ENCODE measurements at regions not wholly inside any gene's neighbourhood (a gene's known extent, or its start where the extent isn't known, plus 50 kb on each side); places are given as distances from the start of the nearest gene placed in this dataset.
A peak's percentile ranks its signal among the peaks of the same experiment; 100 is the strongest.

- no peak for TF ChIP-seq CTCF (IDR thresholded peaks at IDR 0.05)
- ATAC-seq, result peak; percentile 41
- H3K27me3 ChIP-seq, result no peaks in the 10 kb centered on the region
These were observed 894.9 kb downstream of the DIPK2A start for GRCh38 chr3:144866476-144866875.

GRCh38 chr3:144868506-144868905, 896.9 kb downstream of the DIPK2A start:
- TF ChIP-seq CTCF (IDR thresholded peaks at IDR 0.05), result no peak
- H3K36me3 ChIP-seq, result no peaks in the 10 kb centered on the region
- no peaks in the 10 kb centered on the region for H3K9me3 ChIP-seq
- no peak overlapping the region for H3K4me3 ChIP-seq
- H3K4me1 ChIP-seq, result no peaks in the 10 kb centered on the region
- ATAC-seq, result no peak
- H3K27me3 ChIP-seq, result no peaks in the 10 kb centered on the region
- H3K27ac ChIP-seq, result no peak overlapping the region
- intact Hi-C loops (cut with DNase I), result no loop called here
- no peak for DNase-seq

More at GRCh38 chr3:144866476-144866875, 894.9 kb downstream of the DIPK2A start:
- H3K36me3 ChIP-seq, result no peaks in the 10 kb centered on the region
- no peak for DNase-seq
- H3K27ac ChIP-seq, result no peak overlapping the region
- intact Hi-C loops (cut with DNase I), result no loop called here
- no peaks in the 10 kb centered on the region for H3K4me1 ChIP-seq
- H3K9me3 ChIP-seq, result no peaks in the 10 kb centered on the region
- H3K4me3 ChIP-seq, result no peak overlapping the region

GRCh38 chr3:144873066-144873465, 901.4 kb downstream of the DIPK2A start:
- DNase-seq (no peak), ATAC-seq (no peak)
- intact Hi-C loops (cut with DNase I), result no loop called here
- Histone ChIP-seq H3K36me3 (no peaks in the 10 kb centered on the region), H3K27me3 (no peaks in the 10 kb centered on the region), H3K9me3 (no peaks in the 10 kb centered on the region), H3K27ac (no peak overlapping the region), H3K4me1 (no peaks in the 10 kb centered on the region), H3K4me3 (no peak overlapping the region)
- no peak for TF ChIP-seq CTCF (IDR thresholded peaks at IDR 0.05)

- H3K36me3 ChIP-seq, result no peaks in the 10 kb centered on the region
- H3K4me1 ChIP-seq, result no peaks in the 10 kb centered on the region
- no peaks in the 10 kb centered on the region for H3K9me3 ChIP-seq
- DNase-seq (no peak), ATAC-seq (no peak)
- no peak overlapping the region for H3K27ac ChIP-seq
- no peak overlapping the region for H3K4me3 ChIP-seq
- H3K27me3 ChIP-seq, result no peaks in the 10 kb centered on the region
- TF ChIP-seq CTCF (IDR thresholded peaks at IDR 0.05), result no peak
- intact Hi-C loops (cut with DNase I), result no loop called here
These were observed 903.6 kb downstream of the DIPK2A start for GRCh38 chr3:144875211-144875610.

- H3K4me1 ChIP-seq, result no peaks in the 10 kb centered on the region
- DNase-seq, result no peak
- H3K27me3 ChIP-seq, result no peaks in the 10 kb centered on the region
- no peaks in the 10 kb centered on the region for H3K36me3 ChIP-seq
- H3K27ac ChIP-seq, result no peak overlapping the region
- no peak for TF ChIP-seq CTCF (IDR thresholded peaks at IDR 0.05)
- intact Hi-C loops (cut with DNase I), result no loop called here
- no peaks in the 10 kb centered on the region for H3K9me3 ChIP-seq
- no peak overlapping the region for H3K4me3 ChIP-seq
- ATAC-seq, result no peak
These were observed 905.7 kb downstream of the DIPK2A start for GRCh38 chr3:144877356-144877755.

All from left lung (tissue), 4 donors.